Skeletal muscle tissue (tissue), 3 donors: ENCODE measurements at regions not wholly inside any gene's neighbourhood (a gene's known extent, or its start where the extent isn't known, plus 50 kb on each side); places are given as distances from the start of the nearest gene placed in this dataset.

Experiments used
- H3K27ac ChIP-seq: one replicate; pipeline ENCODE4 v1.7.0; 2013; ENCODE audit warnings: mild to moderate bottlenecking, low read depth, low read length, inconsistent platforms
- H3K27me3 ChIP-seq, 3 donors: one replicate each; pipeline ENCODE4 v1.7.0; 2013; ENCODE audit warnings: low read length in 3 of 3; ENCODE audit not compliant: control insufficient read depth in 3 of 3, insufficient read depth in 3 of 3
- H3K36me3 ChIP-seq, 3 donors: one replicate each; pipeline ENCODE4 v1.7.0; 2013; ENCODE audit warnings: low read length in 3 of 3; ENCODE audit not compliant: control insufficient read depth in 3 of 3, insufficient read depth in 3 of 3
- H3K4me1 ChIP-seq, 3 donors: one replicate each; pipeline ENCODE4 v1.7.0; 2013; ENCODE audit warnings: low read length in 3 of 3, mild to moderate bottlenecking in 3 of 3; ENCODE audit not compliant: control insufficient read depth in 3 of 3, insufficient read depth in 3 of 3
- H3K4me3 ChIP-seq, 3 donors: one replicate each; pipeline ENCODE4 v1.7.0; 2013; ENCODE audit warnings: low read length in 3 of 3
- H3K9ac ChIP-seq, 3 donors: one replicate each; pipeline ENCODE4 v1.7.0; 2013; ENCODE audit warnings: low read length in 3 of 3, mild to moderate bottlenecking in 3 of 3, moderate library complexity in 2 of 3, low read depth in 1 of 3
- H3K9me3 ChIP-seq, 3 donors: one replicate each; pipeline ENCODE4 v1.7.0; 2013; ENCODE audit warnings: low read length in 3 of 3; ENCODE audit not compliant: control insufficient read depth in 3 of 3
- donor health status: Osteomylitis.

DNA sequence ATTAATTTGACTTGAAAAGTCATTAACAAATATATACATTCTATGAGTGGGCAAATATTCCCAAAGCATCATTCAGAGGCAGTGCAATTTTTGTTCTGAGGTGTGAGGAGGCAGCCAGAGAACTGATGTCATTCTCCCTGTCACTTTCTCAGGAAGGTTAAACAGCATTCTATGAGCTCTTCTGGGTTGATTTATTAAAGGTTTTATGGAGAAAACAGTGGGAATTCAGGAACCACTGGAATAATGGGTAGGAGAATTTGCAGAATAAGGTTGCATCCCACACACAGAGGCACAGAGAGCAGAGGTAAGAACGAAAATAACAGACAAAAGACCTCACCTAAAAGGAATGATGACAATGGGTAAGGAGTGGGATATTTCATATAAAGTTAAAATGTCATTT, 860.6 kb downstream of the TFAP2A start:
- Histone ChIP-seq H3K9me3 (peaks cover 0 to 3% (median 2%) of the 10 kb centered on the region in 3 donors), H3K27me3 (no peaks in the 10 kb centered on the region), H3K4me1 (no peaks in the 10 kb centered on the region), H3K4me3 (no peak overlapping the region), H3K27ac (no peak overlapping the region), H3K36me3 (no peaks in the 10 kb centered on the region), H3K9ac (no peak overlapping the region)

DNA sequence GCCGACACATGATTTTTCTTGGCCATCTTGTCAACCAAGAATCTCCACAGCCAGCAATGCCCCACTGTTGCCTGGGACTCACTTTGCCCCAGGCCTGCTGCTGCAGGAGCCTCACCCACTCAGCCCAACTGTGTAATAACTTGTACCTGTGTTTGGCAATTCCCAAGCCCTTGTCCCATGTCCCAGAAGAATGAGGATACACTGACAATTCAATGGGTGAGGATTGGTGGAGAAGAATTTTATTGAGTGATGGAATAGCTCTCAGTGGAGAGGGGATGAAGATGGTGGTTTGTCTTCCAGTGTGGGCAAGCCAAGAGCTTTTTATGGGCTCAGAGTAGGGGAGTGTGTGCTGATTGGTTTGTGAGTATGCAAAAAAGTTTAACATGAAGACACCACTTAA, 861.9 kb downstream of the TFAP2A start:
- Histone ChIP-seq H3K27ac (no peak overlapping the region), H3K4me3 (no peak overlapping the region), H3K9ac (no peak overlapping the region), H3K9me3 (peaks cover 0 to 3% (median 2%) of the 10 kb centered on the region in 3 donors), H3K27me3 (no peaks in the 10 kb centered on the region), H3K36me3 (no peaks in the 10 kb centered on the region), H3K4me1 (no peaks in the 10 kb centered on the region)

DNA sequence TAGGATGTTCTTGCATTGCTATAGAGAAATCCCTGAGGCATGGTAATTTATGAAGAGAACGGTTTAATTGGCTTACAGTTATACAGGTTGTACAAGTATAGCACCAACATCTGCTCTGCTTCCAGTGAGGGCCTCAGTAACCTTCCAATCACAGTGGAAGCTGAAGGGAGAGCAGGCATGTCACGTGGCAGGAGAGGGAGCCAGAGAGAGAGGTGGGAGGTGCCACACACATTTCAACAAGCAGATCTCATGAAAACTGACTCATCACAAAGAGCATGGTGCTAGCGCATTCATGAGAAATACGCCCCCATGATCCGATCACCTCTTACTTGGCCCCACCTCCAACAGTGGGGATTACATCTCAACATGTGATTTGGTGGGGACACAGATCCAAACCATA, 871.2 kb downstream of the TFAP2A start:
- Histone ChIP-seq H3K9ac (no peak overlapping the region), H3K27ac (no peak overlapping the region), H3K36me3 (no peaks in the 10 kb centered on the region), H3K9me3 (no peaks in the 10 kb centered on the region), H3K4me1 (no peaks in the 10 kb centered on the region), H3K27me3 (no peaks in the 10 kb centered on the region), H3K4me3 (no peak overlapping the region)

DNA sequence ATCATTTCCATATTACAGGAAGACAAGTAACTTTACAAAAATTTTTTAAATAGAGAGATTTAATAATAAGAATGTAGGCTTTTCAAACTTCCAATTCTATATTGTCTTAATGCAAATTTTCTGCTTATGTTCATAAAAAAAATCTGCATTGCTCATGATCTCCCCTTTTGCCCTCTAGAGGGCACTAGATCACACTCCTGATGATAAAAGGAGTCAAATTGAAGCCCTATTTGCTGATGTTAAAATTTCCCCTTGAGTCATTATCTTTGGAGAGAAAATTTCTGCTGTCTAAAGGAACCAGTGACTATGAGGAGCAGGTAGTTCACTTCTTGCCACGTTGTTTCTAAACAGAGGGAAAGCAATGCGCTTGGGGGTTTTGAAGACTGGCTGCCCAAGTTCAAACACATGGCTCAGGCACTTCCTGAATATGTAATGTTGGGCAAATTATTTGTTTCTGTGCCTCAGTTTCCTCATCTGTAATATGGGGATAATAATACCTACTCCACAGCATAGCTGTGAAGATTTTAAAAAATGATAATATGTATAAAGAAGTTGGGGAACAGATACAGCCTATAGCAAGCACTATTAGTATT, 874.2 kb downstream of the TFAP2A start:
- Histone ChIP-seq H3K9me3 (no peaks in the 10 kb centered on the region), H3K4me1 (no peaks in the 10 kb centered on the region), H3K27ac (no peak overlapping the region), H3K9ac (no peak overlapping the region), H3K4me3 (no peak overlapping the region), H3K36me3 (no peaks in the 10 kb centered on the region), H3K27me3 (no peaks in the 10 kb centered on the region)

DNA sequence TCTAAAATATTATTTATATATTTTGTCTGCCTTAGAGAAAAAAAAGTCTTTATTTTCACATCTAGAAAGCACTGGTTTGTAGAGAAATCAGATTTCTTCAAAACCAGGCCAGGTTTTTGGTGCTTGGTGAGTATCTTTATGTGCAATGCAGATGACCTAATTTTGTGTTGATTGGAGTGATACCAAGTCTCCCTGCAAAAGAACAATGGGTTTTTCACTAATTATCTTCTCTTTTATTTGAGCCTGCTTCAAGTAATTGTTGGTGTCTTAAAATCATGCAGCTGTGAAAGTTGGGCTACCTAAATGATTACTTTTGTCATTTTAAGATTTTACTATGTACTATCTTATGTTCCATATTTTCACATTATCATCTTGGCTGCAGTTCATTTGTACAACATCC, 874.7 kb downstream of the TFAP2A start:
- H3K27me3 ChIP-seq: no peaks in the 10 kb centered on the region
- H3K36me3 ChIP-seq: no peaks in the 10 kb centered on the region
- H3K27ac ChIP-seq: no peak overlapping the region
- H3K9ac ChIP-seq: no peak overlapping the region
- H3K4me3 ChIP-seq: no peak overlapping the region
- H3K4me1 ChIP-seq: no peaks in the 10 kb centered on the region
- no peaks in the 10 kb centered on the region for H3K9me3 ChIP-seq

DNA sequence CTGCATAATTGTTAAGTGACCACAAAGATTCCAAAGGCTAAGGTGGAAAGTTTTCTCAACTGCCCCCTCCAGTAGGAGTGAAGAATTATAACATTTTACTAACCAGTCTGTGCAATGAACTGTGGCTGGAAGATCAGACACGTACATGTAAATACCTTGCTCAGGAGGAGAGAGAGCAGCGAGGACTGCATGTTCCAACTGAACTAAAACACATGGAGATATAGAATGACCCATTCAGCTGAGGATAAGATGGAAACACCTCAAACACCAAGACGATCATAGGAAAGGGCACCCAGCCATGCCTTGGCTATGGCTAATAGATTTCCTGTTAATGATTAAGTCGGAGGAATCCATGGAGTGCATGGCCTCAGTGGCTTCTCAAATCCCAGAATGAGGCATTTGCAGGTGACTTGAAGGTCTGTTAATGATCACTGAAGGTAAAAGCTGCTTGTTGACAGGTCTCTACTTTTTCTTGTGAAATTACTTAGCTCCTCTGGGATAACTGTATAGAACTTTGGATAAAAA, 875.6 kb downstream of the TFAP2A start:
- Histone ChIP-seq H3K4me3 (no peak overlapping the region), H3K9ac (no peak overlapping the region), H3K4me1 (no peaks in the 10 kb centered on the region), H3K9me3 (no peaks in the 10 kb centered on the region), H3K27ac (no peak overlapping the region), H3K27me3 (no peaks in the 10 kb centered on the region), H3K36me3 (no peaks in the 10 kb centered on the region)

DNA sequence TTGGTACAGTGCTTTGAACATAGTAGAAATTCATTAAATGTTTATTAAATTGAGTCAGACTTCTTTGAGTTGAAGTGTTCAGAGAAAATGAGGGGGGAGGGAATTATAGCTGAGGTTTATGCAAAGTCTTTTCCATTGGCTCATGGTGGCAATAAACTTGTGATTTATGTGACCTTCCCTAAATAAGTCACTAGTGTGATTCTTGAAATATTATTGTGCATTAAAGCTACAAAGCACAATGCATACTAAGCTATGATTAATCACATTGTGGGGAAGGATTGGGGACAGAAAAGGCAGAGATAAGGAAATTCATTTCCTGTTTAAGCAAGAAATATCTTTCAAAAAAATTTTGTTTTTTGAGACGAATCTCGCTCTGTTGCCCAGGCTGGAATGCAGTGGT, 877.5 kb downstream of the TFAP2A start:
- Histone ChIP-seq H3K36me3 (no peaks in the 10 kb centered on the region), H3K9ac (no peak overlapping the region), H3K27ac (no peak overlapping the region), H3K9me3 (no peaks in the 10 kb centered on the region), H3K4me3 (no peak overlapping the region), H3K4me1 (no peaks in the 10 kb centered on the region), H3K27me3 (no peaks in the 10 kb centered on the region)

DNA sequence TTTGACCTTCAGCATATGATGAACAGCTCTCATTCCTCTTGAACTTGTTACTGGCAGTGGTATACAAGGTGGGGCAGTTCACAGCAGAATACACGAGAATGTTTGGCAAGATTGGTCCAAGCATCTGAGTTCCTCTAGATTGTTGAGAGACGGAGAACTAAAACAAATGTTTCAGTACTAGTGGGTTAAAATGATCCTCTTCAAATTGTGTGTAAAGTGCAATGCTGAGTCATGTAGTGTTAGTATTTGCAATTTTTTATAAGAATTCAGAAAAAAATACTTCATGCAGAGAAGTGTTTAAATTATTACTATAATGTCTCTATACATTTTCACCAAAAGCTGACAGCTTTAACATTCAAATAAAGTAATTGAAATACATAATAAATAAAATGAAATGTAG, 879.8 kb downstream of the TFAP2A start:
- Histone ChIP-seq H3K27me3 (no peaks in the 10 kb centered on the region), H3K9me3 (no peaks in the 10 kb centered on the region), H3K4me1 (no peaks in the 10 kb centered on the region), H3K9ac (no peak overlapping the region), H3K36me3 (no peaks in the 10 kb centered on the region), H3K27ac (no peak overlapping the region), H3K4me3 (no peak overlapping the region)

DNA sequence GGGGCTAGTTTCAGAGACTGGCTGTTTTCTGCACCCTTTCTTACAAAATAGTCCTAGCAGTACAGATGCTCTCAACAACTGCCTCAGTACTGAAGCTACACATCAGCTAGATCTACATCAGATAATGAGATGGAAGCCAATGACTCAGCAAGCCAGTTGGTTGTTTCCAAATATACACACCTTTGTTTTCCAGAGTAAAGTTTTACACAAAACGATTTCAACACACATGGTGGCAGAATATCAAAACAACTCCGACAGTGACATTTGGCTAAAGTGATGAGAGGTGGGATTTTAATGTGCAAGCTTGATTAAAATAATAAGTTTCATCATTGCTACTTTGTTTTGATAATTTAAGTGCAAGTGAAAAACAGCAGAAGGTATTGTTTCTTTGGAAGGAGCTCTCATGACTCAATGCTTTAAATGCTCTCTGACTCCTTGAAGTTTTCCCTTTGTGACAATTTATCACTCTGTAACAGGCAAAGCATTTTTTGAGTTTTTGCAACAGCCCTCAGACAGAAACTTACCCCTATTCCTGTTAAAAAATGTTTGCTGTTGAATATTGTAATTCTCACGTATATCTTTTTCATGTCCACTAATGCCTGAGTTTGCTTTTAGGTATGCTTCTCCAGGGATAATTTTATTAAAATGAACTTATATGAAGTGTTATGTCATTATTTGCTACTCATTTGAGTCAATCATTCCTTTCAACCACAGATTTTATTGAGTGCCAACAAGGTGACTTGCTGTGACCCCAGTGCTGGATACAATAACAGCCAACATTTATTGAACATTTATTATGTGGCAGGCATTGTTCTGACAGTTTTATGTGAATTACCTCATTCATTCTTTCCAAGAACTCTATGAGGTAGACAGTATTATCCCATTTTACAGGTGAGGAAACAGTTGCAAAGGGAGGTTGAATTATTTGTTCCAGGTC, 882.0 kb downstream of the TFAP2A start:
- no peaks in the 10 kb centered on the region for H3K27me3 ChIP-seq
- H3K9ac ChIP-seq: no peak overlapping the region
- H3K4me3 ChIP-seq: no peak overlapping the region
- H3K4me1 ChIP-seq: no peaks in the 10 kb centered on the region
- no peak overlapping the region for H3K27ac ChIP-seq
- no peaks in the 10 kb centered on the region for H3K36me3 ChIP-seq
- no peaks in the 10 kb centered on the region for H3K9me3 ChIP-seq

DNA sequence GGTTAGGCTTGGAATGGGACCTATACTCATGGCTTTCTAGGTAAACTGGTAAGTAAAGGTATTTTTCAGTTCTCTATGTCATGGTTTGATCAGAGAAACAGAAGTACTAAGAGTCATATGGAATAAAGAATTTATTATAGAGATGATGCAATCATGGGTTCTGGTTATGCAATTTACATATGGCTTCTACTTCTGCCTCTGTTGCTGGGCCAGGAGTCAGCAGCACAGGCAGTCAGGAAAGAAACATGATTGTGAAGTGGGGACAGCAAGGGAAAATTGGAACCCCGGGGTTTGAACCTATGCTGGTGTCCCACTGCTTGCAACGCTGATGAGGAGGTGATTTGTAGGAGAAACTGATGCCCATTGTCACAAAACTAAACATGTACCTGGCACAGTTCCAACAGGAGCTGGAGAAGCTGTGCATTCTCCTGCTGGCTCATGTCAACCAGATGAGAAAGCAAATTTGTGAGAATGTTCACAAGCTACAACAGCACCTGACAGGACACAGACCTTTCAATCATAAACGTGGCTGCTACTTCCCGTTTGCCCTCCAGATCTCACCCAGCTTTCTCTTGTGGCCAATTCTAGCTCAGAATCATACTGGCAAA, 887.1 kb downstream of the TFAP2A start:
- H3K27me3 ChIP-seq: no peaks in the 10 kb centered on the region
- no peaks in the 10 kb centered on the region for H3K36me3 ChIP-seq
- no peaks in the 10 kb centered on the region for H3K4me1 ChIP-seq
- no peak overlapping the region for H3K9ac ChIP-seq
- H3K27ac ChIP-seq: no peak overlapping the region
- H3K9me3 ChIP-seq: no peaks in the 10 kb centered on the region
- H3K4me3 ChIP-seq: no peak overlapping the region
